ENCODE measurements at regions not wholly inside any gene's neighbourhood (a gene's known extent, or its start where the extent isn't known, plus 50 kb on each side); places are given as distances from the start of the nearest gene placed in this dataset.

- TF ChIP-seq CTCF (conservative IDR thresholded peaks at IDR 0.05): no peak
- H3K27ac ChIP-seq: peak overlapping the region; percentile 97
These were observed 75.2 kb downstream of the SOWAHC start for GRCh38 chr2:109689182-109689930.

- no peak for TF ChIP-seq CTCF (conservative IDR thresholded peaks at IDR 0.05)
- H3K27ac ChIP-seq: peak overlapping the region; percentile 97
These were observed 75.8 kb downstream of the SOWAHC start for GRCh38 chr2:109689973-109690372.

- peak overlapping the region; percentile 97 for H3K27ac ChIP-seq
- no peak for TF ChIP-seq CTCF (conservative IDR thresholded peaks at IDR 0.05)
These were observed 76.3 kb downstream of the SOWAHC start for GRCh38 chr2:109690457-109690821.

GRCh38 chr2:109690822-109691541 is 76.8 kb downstream of the SOWAHC start:
- TF ChIP-seq CTCF (conservative IDR thresholded peaks at IDR 0.05): no peak
- H3K27ac ChIP-seq: peak overlapping the region; percentile 97

- TF ChIP-seq CTCF (conservative IDR thresholded peaks at IDR 0.05): no peak
- H3K27ac ChIP-seq: peak overlapping the region; percentile 97
These were observed 78.0 kb downstream of the SOWAHC start for GRCh38 chr2:109692013-109692743.

GRCh38 chr2:109692831-109693230 is 78.7 kb downstream of the SOWAHC start:
- H3K27ac ChIP-seq: peak overlapping the region; percentile 97

GRCh38 chr2:109693292-109693691 is 79.1 kb downstream of the SOWAHC start:
- H3K27ac ChIP-seq: peak overlapping the region; percentile 97

GRCh38 chr2:109694190-109694589 is 80.0 kb downstream of the SOWAHC start:
- TF ChIP-seq CTCF (conservative IDR thresholded peaks at IDR 0.05): no peak
- peak overlapping the region; percentile 97; the same call in 1 of the 2 replicates for H3K27ac ChIP-seq

Measured in VCaP (cell line).